Gastroesophageal sphincter (tissue), 3 donors: ENCODE measurements at regions not wholly inside any gene's neighbourhood (a gene's known extent, or its start where the extent isn't known, plus 50 kb on each side); places are given as distances from the start of the nearest gene placed in this dataset.

Experiments used
- EP300 ChIP-seq: sonication (generic); formaldehyde crosslinking; IDR thresholded peaks from one replicate; pipeline ENCODE4 v1.6.1; 2017; ENCODE audit warnings: antibody characterized with exemption, mild to moderate bottlenecking
- POLR2A ChIP-seq, 2 donors: fragments of 450-650 bp; IDR thresholded peaks; one replicate each; pipeline ENCODE4 v1.6.1; 2017; ENCODE audit warnings: antibody characterized with exemption in 2 of 2, mild to moderate bottlenecking in 2 of 2, moderate library complexity in 1 of 2
- POLR2AphosphoS5 ChIP-seq: sonication (generic); formaldehyde crosslinking; IDR thresholded peaks from one replicate; pipeline ENCODE4 v1.6.1; 2017; ENCODE audit warnings: antibody characterized with exemption
- TF ChIP-seq, protein P1 (sequence below), 4 experiments: fragments of 200-600 bp in 2 of 4; fragments of 450-650 bp in 2 of 4; sonication (generic) in 1 of 4; IDR thresholded peaks; one replicate each; pipeline ENCODE4 v1.5.1; 2017 to 2019; ENCODE audit warnings: antibody characterized with exemption in 4 of 4, mild to moderate bottlenecking in 2 of 4, moderate library complexity in 2 of 4

DNA sequence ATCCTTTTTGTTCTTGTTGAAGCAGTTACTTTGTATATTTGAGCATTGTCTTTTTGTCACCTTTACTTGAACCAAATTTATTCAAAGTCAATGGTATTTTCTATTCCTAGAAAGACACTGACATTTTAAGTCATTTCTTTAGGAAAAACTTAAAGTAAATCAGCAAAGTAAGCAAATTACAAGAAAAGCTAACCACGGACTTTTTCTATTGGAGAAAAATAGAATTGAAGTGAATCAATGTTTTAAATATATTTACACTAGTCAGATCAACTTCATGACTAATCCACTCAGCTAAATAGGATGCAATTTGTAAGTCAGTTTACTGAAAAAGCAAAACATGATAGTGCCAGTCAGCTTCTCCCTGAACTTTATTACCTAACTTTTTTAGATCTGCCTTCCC lies 733.8 kb upstream of the ALCAM start:
- TF ChIP-seq, protein P1, sequence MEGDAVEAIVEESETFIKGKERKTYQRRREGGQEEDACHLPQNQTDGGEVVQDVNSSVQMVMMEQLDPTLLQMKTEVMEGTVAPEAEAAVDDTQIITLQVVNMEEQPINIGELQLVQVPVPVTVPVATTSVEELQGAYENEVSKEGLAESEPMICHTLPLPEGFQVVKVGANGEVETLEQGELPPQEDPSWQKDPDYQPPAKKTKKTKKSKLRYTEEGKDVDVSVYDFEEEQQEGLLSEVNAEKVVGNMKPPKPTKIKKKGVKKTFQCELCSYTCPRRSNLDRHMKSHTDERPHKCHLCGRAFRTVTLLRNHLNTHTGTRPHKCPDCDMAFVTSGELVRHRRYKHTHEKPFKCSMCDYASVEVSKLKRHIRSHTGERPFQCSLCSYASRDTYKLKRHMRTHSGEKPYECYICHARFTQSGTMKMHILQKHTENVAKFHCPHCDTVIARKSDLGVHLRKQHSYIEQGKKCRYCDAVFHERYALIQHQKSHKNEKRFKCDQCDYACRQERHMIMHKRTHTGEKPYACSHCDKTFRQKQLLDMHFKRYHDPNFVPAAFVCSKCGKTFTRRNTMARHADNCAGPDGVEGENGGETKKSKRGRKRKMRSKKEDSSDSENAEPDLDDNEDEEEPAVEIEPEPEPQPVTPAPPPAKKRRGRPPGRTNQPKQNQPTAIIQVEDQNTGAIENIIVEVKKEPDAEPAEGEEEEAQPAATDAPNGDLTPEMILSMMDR (IDR thresholded peaks at IDR 0.05): no peak
- TF ChIP-seq POLR2A (IDR thresholded peaks at IDR 0.05) (no peak), EP300 (no peak), POLR2AphosphoS5 (no peak)
